IMR-90 (cell line): ENCODE measurements at regions not wholly inside any gene's neighbourhood (a gene's known extent, or its start where the extent isn't known, plus 50 kb on each side); places are given as distances from the start of the nearest gene placed in this dataset.

ENCODE experiments used
- ATAC-seq: fragments of 200-7000 bp; cut with Tn5 transposase; 2 replicates; pipeline ENCODE4 v1.9.1; 2020; ENCODE audit warnings: low read depth, mild to moderate bottlenecking, moderate library complexity
- BruUV-seq: library from RNA; stranded (reverse); fragments of 400-500 nt; replicated peaks from 2 replicates; lab custom pipeline; 2021; lab: Mats Ljungman, UMichigan
- CTCF ChIA-PET: fragments of 300-600 bp; formaldehyde crosslinking; extraction: SDS; loops from one replicate; lab custom pipeline; 2021; ENCODE audit warnings: antibody characterized with exemption; lab: Yijun Ruan, JAX
- POLR2A ChIA-PET: fragments of 300-600 bp; sonication (Branson Sonifier 250); formaldehyde crosslinking; loops from one replicate; lab custom pipeline; 2022; ENCODE audit warnings: antibody characterized with exemption; ENCODE audit not compliant: unreplicated experiment; lab: Charles Lee
- DNase-seq: peaks from one replicate; pipeline ENCODE4 v3.0.0; 2013
- H2AFZ ChIP-seq: replicated peaks from 2 replicates; pipeline ENCODE3; 2013; ENCODE audit warnings: low read length, mild to moderate bottlenecking; ENCODE audit not compliant: poor library complexity
- H2AK5ac ChIP-seq: 2 replicates; pipeline ENCODE4 v1.6.1; 2013; ENCODE audit warnings: low read depth, low read length, inconsistent platforms
- H2AK9ac ChIP-seq: replicated peaks from 2 replicates; pipeline ENCODE3; 2013; ENCODE audit warnings: mild to moderate bottlenecking, low read depth, low read length, moderate library complexity; ENCODE audit not compliant: poor library complexity
- H2BK120ac ChIP-seq: 2 replicates; pipeline ENCODE4 v1.6.1; 2013; ENCODE audit warnings: low read depth, low read length, inconsistent platforms
- H2BK15ac ChIP-seq: 3 replicates; pipeline ENCODE4 v1.6.1; 2013; ENCODE audit warnings: low read depth, low read length, inconsistent platforms
- H2BK20ac ChIP-seq: 2 replicates; pipeline ENCODE4 v1.6.1; 2013; ENCODE audit warnings: low read depth, mild to moderate bottlenecking, inconsistent platforms, low read length, moderate library complexity
- H2BK5ac ChIP-seq: 2 replicates; pipeline ENCODE4 v1.6.1; 2013; ENCODE audit warnings: mild to moderate bottlenecking, low read depth, low read length, inconsistent platforms; ENCODE audit not compliant: poor library complexity, severe bottlenecking
- H3K14ac ChIP-seq: replicated peaks from 2 replicates; pipeline ENCODE4 v1.6.1; 2013; ENCODE audit warnings: low read depth, low read length, inconsistent platforms
- H3K18ac ChIP-seq: 2 replicates; pipeline ENCODE4 v1.6.1; 2013; ENCODE audit warnings: low read depth, low read length, control low read depth
- H3K23ac ChIP-seq: 2 replicates; pipeline ENCODE4 v1.6.1; 2013; ENCODE audit warnings: low read depth, low read length, inconsistent platforms
- H3K27ac ChIP-seq: 2 replicates; pipeline ENCODE4 v1.5.1; 2013; ENCODE audit warnings: mild to moderate bottlenecking, control low read depth, low read length; ENCODE audit not compliant: insufficient read depth
- H3K27me3 ChIP-seq: 2 replicates; pipeline ENCODE4 v1.6.1; 2013; ENCODE audit warnings: low read length; ENCODE audit not compliant: control insufficient read depth, insufficient read depth
- H3K36me3 ChIP-seq: 2 replicates; pipeline ENCODE4 v1.6.1; 2013; ENCODE audit warnings: low read length, mixed read lengths; ENCODE audit not compliant: control insufficient read depth, insufficient read depth
- H3K4ac ChIP-seq: 2 replicates; pipeline ENCODE4 v1.6.1; 2013; ENCODE audit warnings: low read depth, low read length, inconsistent platforms
- H3K4me1 ChIP-seq: 2 replicates; pipeline ENCODE4 v1.6.1; 2013; ENCODE audit warnings: low read length, mixed read lengths; ENCODE audit not compliant: control insufficient read depth, insufficient read depth
- H3K4me2 ChIP-seq: 2 replicates; pipeline ENCODE4 v1.6.1; 2013; ENCODE audit warnings: low read depth, mild to moderate bottlenecking, control low read depth, low read length, moderate library complexity
- H3K4me3 ChIP-seq: 2 replicates; pipeline ENCODE4 v1.5.1; 2013; ENCODE audit warnings: low read depth, mild to moderate bottlenecking, control low read depth, low read length, moderate library complexity; ENCODE audit not compliant: insufficient read depth
- H3K56ac ChIP-seq: 2 replicates; pipeline ENCODE4 v1.6.1; 2013; ENCODE audit warnings: low read length, inconsistent platforms; ENCODE audit not compliant: insufficient read depth; ENCODE audit errors: extremely low read depth
- H3K79me1 ChIP-seq, 2 experiments: 2 replicates each; pipeline ENCODE4 v1.6.1; 2013; ENCODE audit warnings: low read length in 2 of 2, inconsistent platforms in 1 of 2, low read depth in 1 of 2
- H3K9ac ChIP-seq: 2 replicates; pipeline ENCODE4 v1.6.1; 2013; ENCODE audit warnings: low read depth, low read length, control low read depth
- H3K9me1 ChIP-seq: 2 replicates; pipeline ENCODE4 v1.6.1; 2013; ENCODE audit warnings: low read length, inconsistent platforms; ENCODE audit not compliant: insufficient read depth
- H3K9me3 ChIP-seq: 2 replicates; pipeline ENCODE4 v1.6.1; 2013; ENCODE audit warnings: low read length; ENCODE audit not compliant: control insufficient read depth, insufficient read depth
- H4K20me1 ChIP-seq: 2 replicates; pipeline ENCODE4 v1.6.1; 2013; ENCODE audit warnings: low read length, inconsistent platforms; ENCODE audit not compliant: insufficient read depth
- H4K5ac ChIP-seq: 2 replicates; pipeline ENCODE4 v1.6.1; 2013; ENCODE audit warnings: mild to moderate bottlenecking, low read depth, low read length, control low read depth
- H4K8ac ChIP-seq, 2 experiments: 2 replicates each; pipeline ENCODE4 v1.6.1; 2013; ENCODE audit warnings: low read depth in 2 of 2, low read length in 2 of 2, control low read depth in 1 of 2, inconsistent platforms in 1 of 2
- H4K91ac ChIP-seq: 2 replicates; pipeline ENCODE4 v1.6.1; 2013; ENCODE audit warnings: low read depth, low read length, inconsistent platforms; ENCODE audit not compliant: insufficient read depth
- BHLHE40 ChIP-seq: fragments of 150-350 bp; IDR thresholded peaks from 2 replicates; pipeline ENCODE4 v1.6.1; 2016; ENCODE audit warnings: mild to moderate bottlenecking, low read depth, low read length
- CEBPB ChIP-seq: IDR thresholded peaks from 2 replicates; pipeline ENCODE4 v1.6.1; 2012; ENCODE audit warnings: low read depth, low read length, improper control_type of control experiment
- CHD1 ChIP-seq: IDR thresholded peaks from 2 replicates; pipeline ENCODE4 v1.6.1; 2012; ENCODE audit warnings: low read depth, low read length, improper control_type of control experiment
- FOS ChIP-seq: fragments of 150-350 bp; IDR thresholded peaks from 2 replicates; pipeline ENCODE4 v1.6.1; 2016; ENCODE audit warnings: low read depth, low read length
- MAFK ChIP-seq: IDR thresholded peaks from 2 replicates; pipeline ENCODE4 v1.6.1; 2012; ENCODE audit warnings: low read depth, low read length, improper control_type of control experiment
- MAZ ChIP-seq: IDR thresholded peaks from 2 replicates; pipeline ENCODE4 v1.6.1; 2012; ENCODE audit warnings: low read depth, mild to moderate bottlenecking, low read length, improper control_type of control experiment, moderate library complexity, borderline replicate concordance
- MXI1 ChIP-seq: IDR thresholded peaks from 2 replicates; pipeline ENCODE4 v1.6.1; 2012; ENCODE audit warnings: low read depth, mild to moderate bottlenecking, low read length, moderate library complexity, borderline replicate concordance
- NFE2L2 ChIP-seq: fragments of 150-350 bp; IDR thresholded peaks from 2 replicates; pipeline ENCODE4 v1.6.1; 2016; ENCODE audit warnings: low read depth, mild to moderate bottlenecking, low read length
- POLR2A ChIP-seq: IDR thresholded peaks from 2 replicates; pipeline ENCODE4 v1.6.1; 2012; ENCODE audit warnings: mild to moderate bottlenecking, low read depth, low read length
- RAD21 ChIP-seq: IDR thresholded peaks from 2 replicates; pipeline ENCODE4 v1.6.1; 2012; ENCODE audit warnings: low read length, improper control_type of control experiment
- RCOR1 ChIP-seq: IDR thresholded peaks from 2 replicates; pipeline ENCODE4 v1.6.1; 2012; ENCODE audit warnings: mild to moderate bottlenecking, low read length, improper control_type of control experiment; ENCODE audit not compliant: insufficient replicate concordance
- RFX5 ChIP-seq: IDR thresholded peaks from 2 replicates; pipeline ENCODE4 v1.8.0; 2012; ENCODE audit warnings: low read depth, mild to moderate bottlenecking, low read length, moderate library complexity
- SMC3 ChIP-seq: fragments of 150-350 bp; IDR thresholded peaks from 2 replicates; pipeline ENCODE4 v1.6.1; 2016; ENCODE audit warnings: low read depth, mild to moderate bottlenecking, antibody characterized with exemption, low read length, moderate library complexity
- WGBS, 2 experiments: methylation state at CpG; one replicate each; pipeline versions ENCODE4 v1.1.5 to v1.1.7; 2013; ENCODE audit warnings: missing lambda C conversion rate in 2 of 2; ENCODE audit not compliant: insufficient read length in 1 of 2; ENCODE audit errors: extremely low coverage in 2 of 2; 5-methylcytosine and 5-hydroxymethylcytosine counted together
- dilution Hi-C: fragments of 300-500 bp; cut with HindIII; formaldehyde crosslinking; loops from one replicate; pipeline ENCODE4 v1.14.3; 2018; ENCODE audit warnings: low sequenced_read_pairs; ENCODE audit not compliant: unreplicated experiment
- in situ Hi-C: fragments of 300-500 bp; cut with MboI; formaldehyde crosslinking; loops from 3 replicates; pipeline ENCODE4 v1.14.3; 2019; ENCODE audit warnings: low sequenced_read_pairs, inconsistent platforms, mixed read lengths
- intact Hi-C: fragments of 100-400 bp; cut with micrococcal nuclease; formaldehyde crosslinking; loops from 2 replicates; pipeline ENCODE4 v1.10.0; 2022
- TF ChIP-seq, protein P1 (sequence below): conservative IDR thresholded peaks from 2 replicates; pipeline ENCODE4 v1.5.1; 2012; ENCODE audit warnings: mild to moderate bottlenecking, low read depth, low read length, improper control_type of control experiment
- TF ChIP-seq, protein P2 (sequence below): fragments of 150-350 bp; IDR thresholded peaks from 2 replicates; pipeline ENCODE4 v1.6.1; 2017; ENCODE audit warnings: mild to moderate bottlenecking, antibody characterized with exemption, low read length, low read depth
- TF ChIP-seq, protein P3 (sequence below): fragments of 150-350 bp; IDR thresholded peaks from 2 replicates; pipeline ENCODE4 v1.6.1; 2016; ENCODE audit warnings: low read depth, mild to moderate bottlenecking, low read length, moderate library complexity, borderline replicate concordance

DNA sequence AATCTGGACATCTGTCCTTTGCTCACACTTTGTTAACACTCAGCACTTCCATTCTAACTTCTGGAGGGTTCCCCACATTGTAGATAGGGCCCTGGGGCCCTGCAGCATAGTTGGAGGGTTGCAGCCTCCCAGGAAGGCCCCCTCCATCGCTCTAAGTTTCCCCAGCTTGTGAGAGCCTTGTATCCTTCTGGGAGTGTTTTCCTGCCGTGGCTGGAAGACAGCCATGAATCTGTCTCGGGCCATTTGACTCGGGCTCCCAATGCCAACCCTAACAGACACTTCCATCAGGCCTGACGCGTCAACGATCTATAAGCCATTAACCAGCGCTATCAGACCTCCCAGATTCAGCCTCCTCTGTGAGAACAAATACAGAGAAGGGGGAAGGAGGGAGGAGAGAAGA is 263.7 kb upstream of the RPL38 start:
- CTCF ChIA-PET: no interaction called here
- Histone ChIP-seq H3K23ac (no peak overlapping the region), H3K18ac (no peak overlapping the region), H4K20me1 (no peaks in the 10 kb centered on the region), H3K56ac (no peak overlapping the region), H3K9me3 (peaks cover 54% of the 10 kb centered on the region), H2AK9ac (no peak overlapping the region), H4K5ac (no peak overlapping the region), H2BK5ac (no peak overlapping the region), H3K4me2 (no peak overlapping the region), H3K9ac (no peak overlapping the region), H2AK5ac (no peak overlapping the region), H3K4me1 (no peaks in the 10 kb centered on the region), H2AFZ (no peak overlapping the region), H4K91ac (no peak overlapping the region), H3K36me3 (no peaks in the 10 kb centered on the region), H3K4me3 (no peak overlapping the region), H3K27me3 (no peaks in the 10 kb centered on the region), H3K27ac (no peak overlapping the region), H4K8ac (no peak overlapping the region), H2BK120ac (no peak overlapping the region), H3K79me1 (no peaks in the 10 kb centered on the region), H2BK15ac (no peak overlapping the region), H3K4ac (no peak overlapping the region), H3K14ac (no peak overlapping the region), H3K9me1 (no peaks in the 10 kb centered on the region), H2BK20ac (no peak overlapping the region)
- intact Hi-C loops: no loop called here
- 0% methylated on average over 1 of the region's 8 CpGs; no CpG with 5 or more reads in 1 of the 2 experiments for WGBS, 2 experiments
- TF ChIP-seq, protein P1, sequence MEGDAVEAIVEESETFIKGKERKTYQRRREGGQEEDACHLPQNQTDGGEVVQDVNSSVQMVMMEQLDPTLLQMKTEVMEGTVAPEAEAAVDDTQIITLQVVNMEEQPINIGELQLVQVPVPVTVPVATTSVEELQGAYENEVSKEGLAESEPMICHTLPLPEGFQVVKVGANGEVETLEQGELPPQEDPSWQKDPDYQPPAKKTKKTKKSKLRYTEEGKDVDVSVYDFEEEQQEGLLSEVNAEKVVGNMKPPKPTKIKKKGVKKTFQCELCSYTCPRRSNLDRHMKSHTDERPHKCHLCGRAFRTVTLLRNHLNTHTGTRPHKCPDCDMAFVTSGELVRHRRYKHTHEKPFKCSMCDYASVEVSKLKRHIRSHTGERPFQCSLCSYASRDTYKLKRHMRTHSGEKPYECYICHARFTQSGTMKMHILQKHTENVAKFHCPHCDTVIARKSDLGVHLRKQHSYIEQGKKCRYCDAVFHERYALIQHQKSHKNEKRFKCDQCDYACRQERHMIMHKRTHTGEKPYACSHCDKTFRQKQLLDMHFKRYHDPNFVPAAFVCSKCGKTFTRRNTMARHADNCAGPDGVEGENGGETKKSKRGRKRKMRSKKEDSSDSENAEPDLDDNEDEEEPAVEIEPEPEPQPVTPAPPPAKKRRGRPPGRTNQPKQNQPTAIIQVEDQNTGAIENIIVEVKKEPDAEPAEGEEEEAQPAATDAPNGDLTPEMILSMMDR: no peak
- TF ChIP-seq CEBPB (no peak), MXI1 (no peak), FOS (no peak), RCOR1 (no peak), SMC3 (no peak), MAFK (no peak), CHD1 (no peak), BHLHE40 (no peak), RFX5 (no peak), POLR2A (no peak), NFE2L2 (no peak), MAZ (no peak), RAD21 (no peak)
- TF ChIP-seq, protein P2, sequence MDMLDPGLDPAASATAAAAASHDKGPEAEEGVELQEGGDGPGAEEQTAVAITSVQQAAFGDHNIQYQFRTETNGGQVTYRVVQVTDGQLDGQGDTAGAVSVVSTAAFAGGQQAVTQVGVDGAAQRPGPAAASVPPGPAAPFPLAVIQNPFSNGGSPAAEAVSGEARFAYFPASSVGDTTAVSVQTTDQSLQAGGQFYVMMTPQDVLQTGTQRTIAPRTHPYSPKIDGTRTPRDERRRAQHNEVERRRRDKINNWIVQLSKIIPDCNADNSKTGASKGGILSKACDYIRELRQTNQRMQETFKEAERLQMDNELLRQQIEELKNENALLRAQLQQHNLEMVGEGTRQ: no peak
- TF ChIP-seq, protein P3, sequence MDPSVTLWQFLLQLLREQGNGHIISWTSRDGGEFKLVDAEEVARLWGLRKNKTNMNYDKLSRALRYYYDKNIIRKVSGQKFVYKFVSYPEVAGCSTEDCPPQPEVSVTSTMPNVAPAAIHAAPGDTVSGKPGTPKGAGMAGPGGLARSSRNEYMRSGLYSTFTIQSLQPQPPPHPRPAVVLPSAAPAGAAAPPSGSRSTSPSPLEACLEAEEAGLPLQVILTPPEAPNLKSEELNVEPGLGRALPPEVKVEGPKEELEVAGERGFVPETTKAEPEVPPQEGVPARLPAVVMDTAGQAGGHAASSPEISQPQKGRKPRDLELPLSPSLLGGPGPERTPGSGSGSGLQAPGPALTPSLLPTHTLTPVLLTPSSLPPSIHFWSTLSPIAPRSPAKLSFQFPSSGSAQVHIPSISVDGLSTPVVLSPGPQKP: no peak
- in situ Hi-C loops: no loop called here
- no peak for ATAC-seq
- BruUV-seq: no TSS peak
- dilution Hi-C loops: no loop called here
- POLR2A ChIA-PET: no interaction called here
- no peak for DNase-seq
